Endothelial cell of umbilical vein (primary cell): ENCODE measurements at regions not wholly inside any gene's neighbourhood (a gene's known extent, or its start where the extent isn't known, plus 50 kb on each side); places are given as distances from the start of the nearest gene placed in this dataset.

ENCODE experiments used
- BruUV-seq: library from RNA; stranded (reverse); fragments of 400-500 nt; replicated peaks from 2 replicates; lab custom pipeline; 2021; lab: Mats Ljungman, UMichigan
- CTCF ChIA-PET: fragments of 300-600, 350-600 bp; sonication (Branson Sonifier 250); formaldehyde crosslinking; loops from one replicate; lab custom pipeline; 2021; ENCODE audit warnings: antibody characterized with exemption, inconsistent platforms; lab: Charles Lee
- POLR2A ChIA-PET: fragments of 300-600, 350-600 bp; sonication (Branson Sonifier 250); formaldehyde crosslinking; loops from one replicate; lab custom pipeline; 2021; ENCODE audit warnings: antibody characterized with exemption, inconsistent platforms; lab: Charles Lee
- DNase-seq: peaks from one replicate; pipeline ENCODE4 v3.0.0-alpha.2; 2011; ENCODE audit warnings: low read depth, low spot score
- FAIRE-seq: peaks from 2 replicates; lab custom pipeline; 2011; peaks lifted over from hg19 to GRCh38; lab: Jason Lieb, UNC
- H2AFZ ChIP-seq: 2 replicates; pipeline ENCODE4 v1.6.0; 2012; ENCODE audit warnings: low read depth, low read length, control low read depth, inconsistent platforms
- H3K27ac ChIP-seq: 2 replicates; pipeline ENCODE4 v1.5.1; 2011; ENCODE audit warnings: low read depth, mild to moderate bottlenecking, control low read depth, low read length, moderate library complexity; ENCODE audit not compliant: insufficient read depth
- H3K27me3 ChIP-seq, 2 experiments: 2 replicates each; pipeline versions ENCODE4 v1.6.0 to v1.6.1; 2011; ENCODE audit warnings: low read length in 2 of 2, mixed read lengths in 1 of 2; ENCODE audit not compliant: control insufficient read depth in 2 of 2, insufficient read depth in 2 of 2
- H3K36me3 ChIP-seq, 2 experiments: 2 replicates in 1 of 2; 3 replicates in 1 of 2; pipeline ENCODE4 v1.5.1; 2011; ENCODE audit warnings: low read length in 2 of 2, mild to moderate bottlenecking in 1 of 2, moderate library complexity in 1 of 2; ENCODE audit not compliant: control insufficient read depth in 2 of 2, insufficient read depth in 2 of 2; ENCODE audit errors: extremely low read depth in 1 of 2
- H3K4me1 ChIP-seq: 3 replicates; pipeline ENCODE4 v1.5.1; 2011; ENCODE audit warnings: mild to moderate bottlenecking, low read length; ENCODE audit not compliant: control insufficient read depth, insufficient read depth; ENCODE audit errors: extremely low read depth
- H3K4me2 ChIP-seq: 2 replicates; pipeline ENCODE4 v1.6.1; 2011; ENCODE audit warnings: low read length, control low read depth, mixed read lengths; ENCODE audit not compliant: insufficient read depth
- H3K4me3 ChIP-seq, 3 experiments: fragments of 200-600 bp in 1 of 3; sonication (generic), shearing (Covaris generic) in 1 of 3; replicated peaks in 1 of 3; 2 replicates each; pipeline ENCODE4 v1.5.1; 2011 to 2016; ENCODE audit warnings: control low read depth in 3 of 3, low read length in 3 of 3, mild to moderate bottlenecking in 2 of 3, inconsistent platforms in 1 of 3, low read depth in 1 of 3, moderate library complexity in 1 of 3; ENCODE audit not compliant: insufficient read depth in 1 of 3
- H3K79me2 ChIP-seq: 2 replicates; pipeline ENCODE4 v1.6.0; 2012; ENCODE audit warnings: low read length, inconsistent platforms; ENCODE audit not compliant: control insufficient read depth, insufficient read depth
- H3K9ac ChIP-seq: replicated peaks from 2 replicates; pipeline ENCODE3; 2011; ENCODE audit warnings: low read length, control low read depth; ENCODE audit not compliant: insufficient read depth; ENCODE audit errors: extremely low read depth
- H3K9me1 ChIP-seq: replicated peaks from 3 replicates; pipeline ENCODE4 v1.6.0; 2011; ENCODE audit warnings: mild to moderate bottlenecking, low read length; ENCODE audit not compliant: control insufficient read depth, insufficient read depth; ENCODE audit errors: extremely low read depth
- H3K9me3 ChIP-seq: replicated peaks from 2 replicates; pipeline ENCODE4 v1.5.1; 2012; ENCODE audit warnings: low read length, inconsistent platforms; ENCODE audit not compliant: control insufficient read depth, insufficient read depth
- H4K20me1 ChIP-seq: replicated peaks from 2 replicates; pipeline ENCODE3; 2011; ENCODE audit warnings: mild to moderate bottlenecking, low read length; ENCODE audit not compliant: control insufficient read depth, insufficient read depth; ENCODE audit errors: extremely low read depth
- CTCF ChIP-seq, 2 donors: IDR thresholded peaks; 1 replicate in 1 of 2; 2 replicates in 1 of 2; pipeline ENCODE4 v1.5.1; 2011; ENCODE audit warnings: low read length in 2 of 2, mild to moderate bottlenecking in 2 of 2, moderate library complexity in 2 of 2, control low read depth in 1 of 2, inconsistent platforms in 1 of 2, low read depth in 1 of 2; ENCODE audit not compliant: insufficient read depth in 1 of 2; ENCODE audit errors: extremely low read depth in 1 of 2
- EZH2 ChIP-seq: IDR thresholded peaks from 2 replicates; pipeline ENCODE4 v1.6.1; 2012; ENCODE audit warnings: borderline replicate concordance, low read depth, mild to moderate bottlenecking, moderate library complexity, low read length, inconsistent platforms; ENCODE audit not compliant: severe bottlenecking
- FOS ChIP-seq: IDR thresholded peaks from 2 replicates; pipeline ENCODE4 v1.6.1; 2011; ENCODE audit warnings: mild to moderate bottlenecking, low read length, moderate library complexity, borderline replicate concordance; ENCODE audit not compliant: insufficient read depth
- GATA2 ChIP-seq: IDR thresholded peaks from 2 replicates; pipeline ENCODE4 v1.7.0; 2011; ENCODE audit warnings: low read depth, mild to moderate bottlenecking, moderate library complexity, mixed read lengths, low read length; ENCODE audit not compliant: insufficient read length, insufficient read depth
- JUN ChIP-seq: IDR thresholded peaks from 2 replicates; pipeline ENCODE4 v1.6.1; 2011; ENCODE audit warnings: borderline replicate concordance, low read depth; ENCODE audit not compliant: insufficient read length, insufficient read depth
- MAX ChIP-seq: IDR thresholded peaks from 2 replicates; pipeline ENCODE4 v1.6.1; 2011; ENCODE audit not compliant: insufficient read depth, insufficient read length
- MYC ChIP-seq: IDR thresholded peaks from one replicate; pipeline ENCODE4 v1.6.1; 2011; ENCODE audit warnings: mild to moderate bottlenecking, low read depth, low read length
- POLR2A ChIP-seq: IDR thresholded peaks from 2 replicates; pipeline ENCODE4 v1.6.1; 2012; ENCODE audit warnings: low read depth, mild to moderate bottlenecking, control low read depth, low read length
- POLR2AphosphoS5 ChIP-seq: IDR thresholded peaks from 2 replicates; pipeline ENCODE4 v1.6.1; 2012; ENCODE audit warnings: low read depth, mild to moderate bottlenecking, control low read depth, low read length, moderate library complexity; ENCODE audit not compliant: insufficient read depth
- dilution Hi-C: fragments of 300-500 bp; cut with MboI; formaldehyde crosslinking; loops from one replicate; pipeline ENCODE4 v1.15.0; 2019; ENCODE audit warnings: low sequenced_read_pairs; ENCODE audit not compliant: extremely low pct_ligation_motif_present
- intact Hi-C: fragments of 100-400 bp; cut with micrococcal nuclease; formaldehyde crosslinking; loops from one replicate; pipeline ENCODE4 v1.10.0; 2022

GRCh38 chr2:173676647-173677046 is 288.5 kb downstream of the SP3 start:
- dilution Hi-C loops (no loop called here), intact Hi-C loops (no loop called here)
- FAIRE-seq (no peak), DNase-seq (no peak)
- no peaks in the 10 kb centered on the region for H3K9me3 ChIP-seq
- ChIA-PET CTCF (no interaction called here), POLR2A (no interaction called here)
- H3K4me3 ChIP-seq = no peak overlapping the region
- no peak overlapping the region for H2AFZ ChIP-seq
- H3K36me3 ChIP-seq = no peaks in the 10 kb centered on the region
- H3K4me1 ChIP-seq = no peaks in the 10 kb centered on the region
- H3K9me1 ChIP-seq = no peaks in the 10 kb centered on the region
- H3K27ac ChIP-seq = no peak overlapping the region
- no peak overlapping the region for H3K4me2 ChIP-seq
- H3K9ac ChIP-seq = no peak overlapping the region
- no peaks in the 10 kb centered on the region for H3K79me2 ChIP-seq
- H3K27me3 ChIP-seq = peaks cover 0 to 2% of the 10 kb centered on the region in 2 experiments
- H4K20me1 ChIP-seq = no peaks in the 10 kb centered on the region
- BruUV-seq = no TSS peak
- TF ChIP-seq EZH2 (no peak), FOS (no peak), POLR2A (no peak), MYC (no peak), CTCF (IDR thresholded peaks at IDR 0.05; ENCODE audit: extremely low read depth in 1 of 2, insufficient read depth in 1 of 2, low read depth in 1 of 2, low read length in 2 of 2) (no peak), POLR2AphosphoS5 (no peak), MAX (no peak), JUN (no peak), GATA2 (no peak)
